ENCODE measurements at regions not wholly inside any gene's neighbourhood (a gene's known extent, or its start where the extent isn't known, plus 50 kb on each side); places are given as distances from the start of the nearest gene placed in this dataset.

- H3K4me3 ChIP-seq: no peak overlapping the region
- no peaks in the 10 kb centered on the region for H3K9me3 ChIP-seq
- WGBS, 2 donors: 93 to 96% methylated on average over 3 of the region's 3 CpGs
- no peaks in the 10 kb centered on the region for H3K36me3 ChIP-seq (ENCODE audit: low read depth, missing control alignments)
- H3K4me1 ChIP-seq: no peaks in the 10 kb centered on the region
- no peaks in the 10 kb centered on the region for H3K27me3 ChIP-seq
- no peak overlapping the region for H3K27ac ChIP-seq
- no peak for TF ChIP-seq POLR2A (IDR thresholded peaks at IDR 0.05)
- TF ChIP-seq, protein P1, sequence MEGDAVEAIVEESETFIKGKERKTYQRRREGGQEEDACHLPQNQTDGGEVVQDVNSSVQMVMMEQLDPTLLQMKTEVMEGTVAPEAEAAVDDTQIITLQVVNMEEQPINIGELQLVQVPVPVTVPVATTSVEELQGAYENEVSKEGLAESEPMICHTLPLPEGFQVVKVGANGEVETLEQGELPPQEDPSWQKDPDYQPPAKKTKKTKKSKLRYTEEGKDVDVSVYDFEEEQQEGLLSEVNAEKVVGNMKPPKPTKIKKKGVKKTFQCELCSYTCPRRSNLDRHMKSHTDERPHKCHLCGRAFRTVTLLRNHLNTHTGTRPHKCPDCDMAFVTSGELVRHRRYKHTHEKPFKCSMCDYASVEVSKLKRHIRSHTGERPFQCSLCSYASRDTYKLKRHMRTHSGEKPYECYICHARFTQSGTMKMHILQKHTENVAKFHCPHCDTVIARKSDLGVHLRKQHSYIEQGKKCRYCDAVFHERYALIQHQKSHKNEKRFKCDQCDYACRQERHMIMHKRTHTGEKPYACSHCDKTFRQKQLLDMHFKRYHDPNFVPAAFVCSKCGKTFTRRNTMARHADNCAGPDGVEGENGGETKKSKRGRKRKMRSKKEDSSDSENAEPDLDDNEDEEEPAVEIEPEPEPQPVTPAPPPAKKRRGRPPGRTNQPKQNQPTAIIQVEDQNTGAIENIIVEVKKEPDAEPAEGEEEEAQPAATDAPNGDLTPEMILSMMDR (IDR thresholded peaks at IDR 0.05): no peak
- DNase-seq: no peak
- intact Hi-C loops (cut with DNase I; ENCODE audit: low total_unique reads): no loop called here
Observed at GRCh38 chr2:186058614-186059013, 320.0 kb downstream of the FSIP2 start.

GRCh38 chr2:186059096-186059495 lies 320.5 kb downstream of the FSIP2 start:
- H3K36me3 ChIP-seq (ENCODE audit: low read depth, missing control alignments): no peaks in the 10 kb centered on the region
- DNase-seq: no peak
- no peaks in the 10 kb centered on the region for H3K27me3 ChIP-seq
- intact Hi-C loops (cut with DNase I; ENCODE audit: low total_unique reads): no loop called here
- WGBS, 2 donors: 23 to 33% methylated on average over 1 of the region's 1 CpG
- H3K4me3 ChIP-seq: no peak overlapping the region
- no peak overlapping the region for H3K27ac ChIP-seq
- TF ChIP-seq, protein P1 (IDR thresholded peaks at IDR 0.05): no peak
- TF ChIP-seq POLR2A (IDR thresholded peaks at IDR 0.05): no peak
- H3K9me3 ChIP-seq: no peaks in the 10 kb centered on the region
- H3K4me1 ChIP-seq: no peaks in the 10 kb centered on the region

DNA sequence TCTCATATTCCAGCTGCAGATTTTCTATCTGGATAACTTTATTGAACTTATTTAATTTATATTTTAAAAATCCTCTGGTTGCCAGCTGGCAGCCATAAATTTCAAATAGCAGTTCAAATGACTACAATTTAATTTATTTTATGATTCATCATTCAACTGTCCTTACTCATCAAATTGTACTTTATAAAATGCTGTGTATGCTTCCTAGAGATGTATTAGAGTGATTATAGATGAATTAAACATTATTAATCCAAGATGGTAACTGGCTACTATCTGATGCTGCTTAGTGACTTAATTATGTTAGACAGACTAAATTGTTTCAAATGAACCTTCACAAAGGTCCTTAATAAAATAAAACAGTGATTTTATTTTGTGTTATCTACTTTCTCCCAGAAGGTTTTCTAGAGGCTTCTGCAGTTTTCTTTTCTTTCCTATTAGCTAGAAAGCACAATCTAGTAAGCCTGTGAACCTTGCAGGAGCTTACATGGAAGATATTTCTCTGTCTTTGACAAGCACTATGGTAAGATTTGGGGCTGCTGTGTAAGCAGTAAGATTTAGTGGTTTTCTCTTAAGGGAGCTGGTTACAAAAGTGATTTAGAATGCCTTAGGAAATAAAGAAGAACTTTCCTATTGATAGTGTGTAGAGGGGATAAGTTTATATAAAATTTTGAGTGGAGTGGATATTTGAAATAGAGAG lies 322.3 kb downstream of the FSIP2 start:
- Histone ChIP-seq H3K9me3 (no peaks in the 10 kb centered on the region), H3K27ac (no peak overlapping the region), H3K4me1 (no peaks in the 10 kb centered on the region), H3K4me3 (no peak overlapping the region), H3K27me3 (no peaks in the 10 kb centered on the region), H3K36me3 (ENCODE audit: low read depth, missing control alignments) (no peaks in the 10 kb centered on the region)
- TF ChIP-seq, protein P1 (IDR thresholded peaks at IDR 0.05): no peak
- TF ChIP-seq POLR2A (IDR thresholded peaks at IDR 0.05): no peak
- DNase-seq: no peak
- intact Hi-C loops (cut with DNase I; ENCODE audit: low total_unique reads): no loop called here

GRCh38 chr2:186064507-186064906 lies 325.9 kb downstream of the FSIP2 start:
- TF ChIP-seq, protein P1 (IDR thresholded peaks at IDR 0.05): no peak
- TF ChIP-seq POLR2A (IDR thresholded peaks at IDR 0.05): no peak
- Histone ChIP-seq H3K27me3 (no peaks in the 10 kb centered on the region), H3K4me1 (no peaks in the 10 kb centered on the region), H3K27ac (no peak overlapping the region), H3K9me3 (no peaks in the 10 kb centered on the region), H3K4me3 (no peak overlapping the region), H3K36me3 (ENCODE audit: low read depth, missing control alignments) (no peaks in the 10 kb centered on the region)
- intact Hi-C loops (cut with DNase I; ENCODE audit: low total_unique reads): no loop called here
- WGBS, 2 donors: 80 to 84% methylated on average over 3 of the region's 3 CpGs
- DNase-seq: no peak

GRCh38 chr2:186065491-186065890 lies 326.9 kb downstream of the FSIP2 start:
- TF ChIP-seq POLR2A (IDR thresholded peaks at IDR 0.05): no peak
- TF ChIP-seq, protein P1 (IDR thresholded peaks at IDR 0.05): no peak
- DNase-seq: no peak
- no peaks in the 10 kb centered on the region for H3K9me3 ChIP-seq
- intact Hi-C loops (cut with DNase I; ENCODE audit: low total_unique reads): no loop called here
- no peak overlapping the region for H3K4me3 ChIP-seq
- H3K27ac ChIP-seq: no peak overlapping the region
- no peaks in the 10 kb centered on the region for H3K36me3 ChIP-seq (ENCODE audit: low read depth, missing control alignments)
- no peaks in the 10 kb centered on the region for H3K4me1 ChIP-seq
- H3K27me3 ChIP-seq: no peaks in the 10 kb centered on the region
